ENCODE measurements at regions not wholly inside any gene's neighbourhood (a gene's known extent, or its start where the extent isn't known, plus 50 kb on each side); places are given as distances from the start of the nearest gene placed in this dataset.

- TF ChIP-seq CTCF (IDR thresholded peaks at IDR 0.05; ENCODE audit: unreplicated experiment in 3 of 3), result no peak
- Mint-ChIP-seq H3K4me3 (no peak overlapping the region), H3K27me3 (ENCODE audit: low read depth) (peaks cover 4% of the 10 kb centered on the region), H3K27ac (no peak overlapping the region), H3K36me3 (ENCODE audit: low read depth) (no peaks in the 10 kb centered on the region), H3K9me3 (no peaks in the 10 kb centered on the region), H3K4me1 (peaks cover 6% of the 10 kb centered on the region)
Observed at GRCh38 chr20:43320536-43320935, 130.8 kb upstream of the PTPRT start.

GRCh38 chr20:43318755-43319297 lies 129.1 kb upstream of the PTPRT start:
- H3K9me3 Mint-ChIP-seq, result no peaks in the 10 kb centered on the region
- no peak overlapping the region for H3K4me3 Mint-ChIP-seq
- H3K27ac Mint-ChIP-seq, result no peak overlapping the region
- peaks cover 9% of the 10 kb centered on the region for H3K27me3 Mint-ChIP-seq (ENCODE audit: low read depth)
- peaks cover 6% of the 10 kb centered on the region for H3K4me1 Mint-ChIP-seq
- no peaks in the 10 kb centered on the region for H3K36me3 Mint-ChIP-seq (ENCODE audit: low read depth)
- TF ChIP-seq CTCF (IDR thresholded peaks at IDR 0.05; ENCODE audit: unreplicated experiment in 3 of 3), result no peak

- no peak overlapping the region for H3K4me3 Mint-ChIP-seq
- TF ChIP-seq CTCF (IDR thresholded peaks at IDR 0.05; ENCODE audit: unreplicated experiment in 3 of 3), result no peak
- H3K4me1 Mint-ChIP-seq, result no peaks in the 10 kb centered on the region
- no peak overlapping the region for H3K27ac Mint-ChIP-seq
- H3K9me3 Mint-ChIP-seq, result no peaks in the 10 kb centered on the region
- no peaks in the 10 kb centered on the region for H3K36me3 Mint-ChIP-seq (ENCODE audit: low read depth)
- H3K27me3 Mint-ChIP-seq (ENCODE audit: low read depth), result peaks cover 20% of the 10 kb centered on the region
Observed at GRCh38 chr20:43316271-43316670, 126.6 kb upstream of the PTPRT start.

GRCh38 chr20:43309266-43309665 lies 119.6 kb upstream of the PTPRT start:
- no peaks in the 10 kb centered on the region for H3K9me3 Mint-ChIP-seq
- no peaks in the 10 kb centered on the region for H3K4me1 Mint-ChIP-seq
- H3K36me3 Mint-ChIP-seq (ENCODE audit: low read depth), result no peaks in the 10 kb centered on the region
- no peak for TF ChIP-seq CTCF (IDR thresholded peaks at IDR 0.05; ENCODE audit: unreplicated experiment in 3 of 3)
- peaks cover 15% of the 10 kb centered on the region for H3K27me3 Mint-ChIP-seq (ENCODE audit: low read depth)
- H3K4me3 Mint-ChIP-seq, result no peak overlapping the region
- no peak overlapping the region for H3K27ac Mint-ChIP-seq

GRCh38 chr20:43306837-43307236 lies 117.1 kb upstream of the PTPRT start:
- Mint-ChIP-seq H3K27ac (no peak overlapping the region), H3K9me3 (no peaks in the 10 kb centered on the region), H3K4me3 (no peak overlapping the region), H3K4me1 (no peaks in the 10 kb centered on the region), H3K27me3 (ENCODE audit: low read depth) (peaks cover 13% of the 10 kb centered on the region), H3K36me3 (ENCODE audit: low read depth) (no peaks in the 10 kb centered on the region)
- no peak for TF ChIP-seq CTCF (IDR thresholded peaks at IDR 0.05; ENCODE audit: unreplicated experiment in 3 of 3)

GRCh38 chr20:43305749-43306148 lies 116.0 kb upstream of the PTPRT start:
- H3K9me3 Mint-ChIP-seq, result no peaks in the 10 kb centered on the region
- no peak for TF ChIP-seq CTCF (IDR thresholded peaks at IDR 0.05; ENCODE audit: unreplicated experiment in 3 of 3)
- H3K27ac Mint-ChIP-seq, result no peak overlapping the region
- H3K4me1 Mint-ChIP-seq, result no peaks in the 10 kb centered on the region
- H3K27me3 Mint-ChIP-seq (ENCODE audit: low read depth), result peaks cover 5% of the 10 kb centered on the region
- H3K36me3 Mint-ChIP-seq (ENCODE audit: low read depth), result no peaks in the 10 kb centered on the region
- no peak overlapping the region for H3K4me3 Mint-ChIP-seq
